Endothelial cell (in vitro differentiated cells): ENCODE measurements at regions not wholly inside any gene's neighbourhood (a gene's known extent, or its start where the extent isn't known, plus 50 kb on each side); places are given as distances from the start of the nearest gene placed in this dataset.

Experiments used
- DNase-seq: peaks from one replicate; pipeline ENCODE4 v3.0.0; 2021; ENCODE audit warnings: low spot score
- H3K27ac Mint-ChIP-seq: one replicate; pipeline ENCODE4 v1.8.0; 2021; ENCODE audit warnings: mixed read lengths, inconsistent platforms; ENCODE audit not compliant: unreplicated experiment
- H3K27me3 Mint-ChIP-seq: one replicate; pipeline ENCODE4 v1.8.0; 2021; ENCODE audit warnings: mild to moderate bottlenecking, moderate library complexity, mixed read lengths, inconsistent platforms; ENCODE audit not compliant: unreplicated experiment
- H3K36me3 Mint-ChIP-seq: one replicate; pipeline ENCODE4 v1.8.0; 2021; ENCODE audit warnings: mild to moderate bottlenecking, low read depth, mixed read lengths, inconsistent platforms; ENCODE audit not compliant: unreplicated experiment
- H3K4me1 Mint-ChIP-seq: one replicate; pipeline ENCODE4 v1.8.0; 2021; ENCODE audit warnings: mild to moderate bottlenecking, mixed read lengths, inconsistent platforms; ENCODE audit not compliant: unreplicated experiment
- H3K4me3 Mint-ChIP-seq: one replicate; pipeline ENCODE4 v1.8.0; 2021; ENCODE audit warnings: mild to moderate bottlenecking, mixed read lengths, inconsistent platforms; ENCODE audit not compliant: unreplicated experiment
- H3K9me3 Mint-ChIP-seq: one replicate; pipeline ENCODE4 v1.8.0; 2021; ENCODE audit warnings: mixed read lengths, inconsistent platforms; ENCODE audit not compliant: unreplicated experiment
- TF ChIP-seq, protein P1 (sequence below): fragments of 200-600 bp; sonication (generic); IDR thresholded peaks from one replicate; pipeline ENCODE4 v1.5.0; 2021; ENCODE audit warnings: antibody characterized with exemption; ENCODE audit not compliant: unreplicated experiment

GRCh38 chr15:93154666-93155065 is 65.7 kb upstream of the RGMA start:
- no peak for DNase-seq
- Mint-ChIP-seq H3K4me3 (no peak overlapping the region), H3K4me1 (no peaks in the 10 kb centered on the region), H3K27ac (no peak overlapping the region), H3K9me3 (no peaks in the 10 kb centered on the region), H3K36me3 (no peaks in the 10 kb centered on the region), H3K27me3 (peaks cover 1% of the 10 kb centered on the region)
- TF ChIP-seq, protein P1, sequence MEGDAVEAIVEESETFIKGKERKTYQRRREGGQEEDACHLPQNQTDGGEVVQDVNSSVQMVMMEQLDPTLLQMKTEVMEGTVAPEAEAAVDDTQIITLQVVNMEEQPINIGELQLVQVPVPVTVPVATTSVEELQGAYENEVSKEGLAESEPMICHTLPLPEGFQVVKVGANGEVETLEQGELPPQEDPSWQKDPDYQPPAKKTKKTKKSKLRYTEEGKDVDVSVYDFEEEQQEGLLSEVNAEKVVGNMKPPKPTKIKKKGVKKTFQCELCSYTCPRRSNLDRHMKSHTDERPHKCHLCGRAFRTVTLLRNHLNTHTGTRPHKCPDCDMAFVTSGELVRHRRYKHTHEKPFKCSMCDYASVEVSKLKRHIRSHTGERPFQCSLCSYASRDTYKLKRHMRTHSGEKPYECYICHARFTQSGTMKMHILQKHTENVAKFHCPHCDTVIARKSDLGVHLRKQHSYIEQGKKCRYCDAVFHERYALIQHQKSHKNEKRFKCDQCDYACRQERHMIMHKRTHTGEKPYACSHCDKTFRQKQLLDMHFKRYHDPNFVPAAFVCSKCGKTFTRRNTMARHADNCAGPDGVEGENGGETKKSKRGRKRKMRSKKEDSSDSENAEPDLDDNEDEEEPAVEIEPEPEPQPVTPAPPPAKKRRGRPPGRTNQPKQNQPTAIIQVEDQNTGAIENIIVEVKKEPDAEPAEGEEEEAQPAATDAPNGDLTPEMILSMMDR: no peak

GRCh38 chr15:93152951-93153350 is 63.9 kb upstream of the RGMA start:
- Mint-ChIP-seq H3K36me3 (no peaks in the 10 kb centered on the region), H3K9me3 (no peaks in the 10 kb centered on the region), H3K27me3 (peaks cover 1% of the 10 kb centered on the region), H3K27ac (no peak overlapping the region), H3K4me3 (no peak overlapping the region), H3K4me1 (no peaks in the 10 kb centered on the region)
- DNase-seq: no peak
- TF ChIP-seq, protein P1: no peak

DNA sequence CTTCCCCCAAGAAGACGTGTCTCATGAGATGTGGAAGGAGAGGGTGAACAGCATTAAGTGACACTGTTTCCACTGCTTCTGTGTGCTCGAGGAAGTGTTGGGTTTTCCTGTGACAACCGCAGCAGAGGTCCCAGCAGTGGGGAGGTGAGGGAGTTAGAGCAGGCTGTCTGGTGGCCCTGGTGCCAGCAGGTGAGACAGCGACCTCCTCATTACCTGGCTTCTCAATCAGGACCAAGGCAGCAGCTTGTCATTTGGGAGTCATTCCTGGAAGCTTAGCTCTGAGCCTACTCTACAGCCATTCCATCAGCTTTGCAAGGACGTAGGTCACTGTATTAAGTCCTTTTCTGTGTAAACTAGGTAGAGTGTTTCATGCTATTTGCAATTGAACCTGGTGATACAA is 63.3 kb upstream of the RGMA start:
- no peak overlapping the region for H3K27ac Mint-ChIP-seq
- H3K4me1 Mint-ChIP-seq: no peaks in the 10 kb centered on the region

DNA sequence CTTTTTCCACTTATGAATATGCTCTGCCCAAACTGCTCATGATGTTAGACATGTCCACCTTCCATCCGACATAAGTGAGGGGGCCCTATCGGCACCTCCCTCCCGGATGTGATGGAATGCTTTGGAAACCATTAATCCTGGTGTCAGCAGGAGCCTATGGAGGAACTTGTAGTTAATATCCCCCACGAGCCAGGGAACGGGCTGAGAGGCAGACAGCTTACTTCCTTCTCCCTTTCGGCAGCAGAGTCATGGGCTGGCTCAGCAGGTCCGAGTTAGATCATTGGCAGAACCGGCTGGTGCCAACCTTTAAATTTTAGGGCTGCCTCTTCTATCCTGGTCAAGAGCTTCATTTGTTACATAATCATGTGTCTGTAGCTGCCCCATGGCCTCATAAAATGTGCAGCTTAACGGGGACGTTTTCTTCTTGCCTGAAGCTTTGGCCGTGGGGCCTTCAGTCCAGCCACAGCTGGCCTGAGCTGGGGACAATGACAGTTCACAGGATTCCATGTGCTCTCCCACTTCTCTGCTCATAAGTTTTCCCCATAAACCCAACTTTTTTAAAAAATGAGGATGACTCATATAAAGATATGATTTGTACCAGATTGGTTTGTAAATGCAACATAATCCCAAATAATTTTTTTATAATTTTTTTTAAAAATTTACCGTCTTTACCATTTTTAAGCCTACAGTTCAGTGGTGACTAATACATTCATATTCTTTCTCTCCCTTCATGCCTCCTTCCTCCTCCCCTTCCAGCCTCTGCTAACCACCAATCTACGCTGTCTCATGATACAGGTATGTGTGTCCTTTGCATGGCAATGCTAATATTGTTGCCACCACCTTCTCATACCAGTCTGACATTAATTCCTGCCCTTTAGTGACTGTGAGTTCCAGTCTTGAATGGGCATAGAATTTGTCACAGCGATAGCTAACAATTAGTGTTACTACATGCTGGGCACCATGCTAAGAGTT is 62.2 kb upstream of the RGMA start:
- no peak for DNase-seq
- no peaks in the 10 kb centered on the region for H3K27me3 Mint-ChIP-seq
- H3K4me3 Mint-ChIP-seq: no peak overlapping the region
- no peak overlapping the region for H3K27ac Mint-ChIP-seq
- H3K36me3 Mint-ChIP-seq: no peaks in the 10 kb centered on the region
- TF ChIP-seq, protein P1: no peak
- no peaks in the 10 kb centered on the region for H3K4me1 Mint-ChIP-seq
- no peaks in the 10 kb centered on the region for H3K9me3 Mint-ChIP-seq

More for the DNA sequence above, 63.3 kb upstream of the RGMA start:
- Mint-ChIP-seq H3K4me3 (no peak overlapping the region), H3K27me3 (peaks cover 1% of the 10 kb centered on the region), H3K9me3 (no peaks in the 10 kb centered on the region), H3K36me3 (no peaks in the 10 kb centered on the region)
- DNase-seq: no peak
- TF ChIP-seq, protein P1: no peak

- Mint-ChIP-seq H3K9me3 (no peaks in the 10 kb centered on the region), H3K27ac (no peak overlapping the region), H3K36me3 (no peaks in the 10 kb centered on the region), H3K4me1 (no peaks in the 10 kb centered on the region), H3K4me3 (no peak overlapping the region), H3K27me3 (peaks cover 3% of the 10 kb centered on the region)
- TF ChIP-seq, protein P1: no peak
- DNase-seq: no peak
Measured at GRCh38 chr15:93146601-93147000, 57.6 kb upstream of the RGMA start.
